Loucy (cell line): ENCODE measurements at regions not wholly inside any gene's neighbourhood (a gene's known extent, or its start where the extent isn't known, plus 50 kb on each side); places are given as distances from the start of the nearest gene placed in this dataset.

Experiments used
- H2AFZ ChIP-seq: fragments of 200-600 bp; sonication (generic); 2 replicates; pipeline ENCODE4 v1.6.0; 2016; ENCODE audit warnings: antibody characterized with exemption, mild to moderate bottlenecking, low read length, moderate library complexity
- H3F3A ChIP-seq: fragments of 200-600 bp; 2 replicates; pipeline ENCODE4 v1.6.0; 2016; ENCODE audit warnings: antibody characterized with exemption, low read depth, mild to moderate bottlenecking
- H3K27me3 ChIP-seq: fragments of 200-600 bp; sonication (generic); 2 replicates; pipeline ENCODE4 v1.6.1; 2014; ENCODE audit warnings: low read length, mild to moderate bottlenecking; ENCODE audit not compliant: insufficient read depth, poor library complexity, severe bottlenecking
- H3K36me3 ChIP-seq: fragments of 200-600 bp; sonication (generic); 2 replicates; pipeline ENCODE4 v1.6.1; 2016; ENCODE audit warnings: low read length; ENCODE audit not compliant: insufficient read depth
- H3K4me1 ChIP-seq: fragments of 200-600 bp; sonication (generic); 2 replicates; pipeline ENCODE4 v1.5.1; 2014; ENCODE audit warnings: low read length, mild to moderate bottlenecking; ENCODE audit not compliant: insufficient read depth, poor library complexity, severe bottlenecking
- H3K4me2 ChIP-seq: fragments of 200-600 bp; sonication (generic); 2 replicates; pipeline ENCODE4 v1.6.0; 2014; ENCODE audit warnings: antibody characterized with exemption, low read length, low read depth, mild to moderate bottlenecking; ENCODE audit not compliant: poor library complexity, severe bottlenecking
- H3K4me3 ChIP-seq: fragments of 200-600 bp; sonication (generic); 2 replicates; pipeline ENCODE4 v1.5.1; 2014; ENCODE audit warnings: low read length, mild to moderate bottlenecking, mixed read lengths; ENCODE audit not compliant: poor library complexity, severe bottlenecking
- H3K79me2 ChIP-seq: fragments of 200-600 bp; sonication (generic); 2 replicates; pipeline ENCODE4 v1.6.1; 2014; ENCODE audit warnings: low read length; ENCODE audit not compliant: insufficient read depth
- H3K9ac ChIP-seq: fragments of 200-600 bp; sonication (generic); 2 replicates; pipeline ENCODE4 v1.6.0; 2014; ENCODE audit warnings: mild to moderate bottlenecking, low read depth, low read length, moderate library complexity; ENCODE audit not compliant: poor library complexity, severe bottlenecking
- H3K9me2 ChIP-seq: fragments of 200-600 bp; sonication (generic); replicated peaks from 2 replicates; pipeline ENCODE4 v1.6.1; 2016; ENCODE audit warnings: low read depth, low read length, mixed read lengths
- H3K9me3 ChIP-seq: fragments of 200-600 bp; sonication (generic); 2 replicates; pipeline ENCODE4 v1.6.1; 2014; ENCODE audit warnings: mild to moderate bottlenecking, antibody characterized with exemption, low read length, low read depth; ENCODE audit not compliant: insufficient read depth
- H4K20me1 ChIP-seq: fragments of 200-600 bp; sonication (generic); 2 replicates; pipeline ENCODE4 v1.6.0; 2014; ENCODE audit warnings: antibody characterized with exemption, low read length, mild to moderate bottlenecking; ENCODE audit not compliant: insufficient read depth, poor library complexity, severe bottlenecking
- EZH2phosphoT487 ChIP-seq: fragments of 200-600 bp; IDR thresholded peaks from 2 replicates; pipeline ENCODE4 v1.6.1; 2018; ENCODE audit warnings: antibody characterized with exemption, mild to moderate bottlenecking, moderate library complexity, borderline replicate concordance
- TF ChIP-seq, protein P1 (sequence below): fragments of 200-600 bp; sonication (generic); conservative IDR thresholded peaks from 2 replicates; pipeline ENCODE4 v1.5.1; 2014; ENCODE audit warnings: mild to moderate bottlenecking, antibody characterized with exemption, low read length

DNA sequence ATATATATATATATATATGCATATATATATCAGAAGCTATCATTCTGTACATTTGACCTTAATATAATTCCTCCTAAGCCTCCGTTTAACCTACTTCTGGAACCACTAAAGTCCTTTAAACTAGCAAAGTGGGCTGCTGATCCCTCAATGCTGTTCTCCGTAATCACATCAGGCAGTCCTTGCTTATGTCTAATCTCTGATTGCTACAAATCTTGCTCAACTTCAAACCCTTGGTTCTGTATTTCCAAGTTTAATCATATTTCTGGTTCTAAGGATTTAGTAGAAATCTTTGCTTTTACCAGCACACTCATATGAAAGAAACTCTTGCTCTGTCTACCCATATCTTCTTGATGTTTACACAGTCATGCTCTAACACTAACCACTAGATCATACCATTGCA lies 91.5 kb upstream of the GALNT13 start:
- no peak overlapping the region for H3K9ac ChIP-seq
- H3K9me2 ChIP-seq = no peaks in the 10 kb centered on the region
- no peaks in the 10 kb centered on the region for H3K79me2 ChIP-seq
- no peaks in the 10 kb centered on the region; the same call in 1 of the 2 replicates for H3K9me3 ChIP-seq
- no peaks in the 10 kb centered on the region for H3F3A ChIP-seq
- no peak overlapping the region for H3K4me2 ChIP-seq
- no peaks in the 10 kb centered on the region for H4K20me1 ChIP-seq
- TF ChIP-seq, protein P1, sequence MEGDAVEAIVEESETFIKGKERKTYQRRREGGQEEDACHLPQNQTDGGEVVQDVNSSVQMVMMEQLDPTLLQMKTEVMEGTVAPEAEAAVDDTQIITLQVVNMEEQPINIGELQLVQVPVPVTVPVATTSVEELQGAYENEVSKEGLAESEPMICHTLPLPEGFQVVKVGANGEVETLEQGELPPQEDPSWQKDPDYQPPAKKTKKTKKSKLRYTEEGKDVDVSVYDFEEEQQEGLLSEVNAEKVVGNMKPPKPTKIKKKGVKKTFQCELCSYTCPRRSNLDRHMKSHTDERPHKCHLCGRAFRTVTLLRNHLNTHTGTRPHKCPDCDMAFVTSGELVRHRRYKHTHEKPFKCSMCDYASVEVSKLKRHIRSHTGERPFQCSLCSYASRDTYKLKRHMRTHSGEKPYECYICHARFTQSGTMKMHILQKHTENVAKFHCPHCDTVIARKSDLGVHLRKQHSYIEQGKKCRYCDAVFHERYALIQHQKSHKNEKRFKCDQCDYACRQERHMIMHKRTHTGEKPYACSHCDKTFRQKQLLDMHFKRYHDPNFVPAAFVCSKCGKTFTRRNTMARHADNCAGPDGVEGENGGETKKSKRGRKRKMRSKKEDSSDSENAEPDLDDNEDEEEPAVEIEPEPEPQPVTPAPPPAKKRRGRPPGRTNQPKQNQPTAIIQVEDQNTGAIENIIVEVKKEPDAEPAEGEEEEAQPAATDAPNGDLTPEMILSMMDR = no peak
- no peak for TF ChIP-seq EZH2phosphoT487
- H3K36me3 ChIP-seq = no peaks in the 10 kb centered on the region
- H2AFZ ChIP-seq = no peak overlapping the region
- no peaks in the 10 kb centered on the region for H3K4me1 ChIP-seq
- H3K4me3 ChIP-seq = no peak overlapping the region
- no peaks in the 10 kb centered on the region for H3K27me3 ChIP-seq

DNA sequence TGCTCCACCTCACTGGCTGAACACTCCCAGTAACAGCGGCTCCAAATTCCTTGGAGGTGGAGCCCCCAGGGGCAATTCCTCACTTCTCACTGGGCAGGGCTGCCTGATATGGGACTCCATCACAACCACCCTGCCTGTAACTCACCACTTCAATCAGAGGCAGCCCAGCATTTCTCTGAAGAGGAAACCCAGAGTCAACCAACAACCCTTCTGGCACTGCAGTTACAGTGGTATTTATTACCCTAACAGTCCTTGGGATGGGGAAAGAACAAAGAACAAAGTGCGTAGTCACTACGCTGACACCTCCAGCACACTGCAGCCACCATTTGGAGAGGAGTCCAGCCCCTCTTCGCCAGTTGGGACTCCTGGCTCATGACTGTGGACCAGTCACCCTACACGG lies 85.7 kb upstream of the GALNT13 start:
- H3K4me3 ChIP-seq = no peak overlapping the region
- no peak overlapping the region for H3K4me2 ChIP-seq
- no peaks in the 10 kb centered on the region for H4K20me1 ChIP-seq
- no peak overlapping the region for H2AFZ ChIP-seq
- H3K9me2 ChIP-seq = no peaks in the 10 kb centered on the region
- no peak overlapping the region for H3K9ac ChIP-seq
- H3K36me3 ChIP-seq = no peaks in the 10 kb centered on the region
- H3K4me1 ChIP-seq = no peaks in the 10 kb centered on the region
- TF ChIP-seq, protein P1 = no peak
- no peak for TF ChIP-seq EZH2phosphoT487
- no peaks in the 10 kb centered on the region for H3K79me2 ChIP-seq
- H3F3A ChIP-seq = no peaks in the 10 kb centered on the region
- H3K9me3 ChIP-seq = no peaks in the 10 kb centered on the region; the same call in 1 of the 2 replicates
- no peaks in the 10 kb centered on the region for H3K27me3 ChIP-seq

DNA sequence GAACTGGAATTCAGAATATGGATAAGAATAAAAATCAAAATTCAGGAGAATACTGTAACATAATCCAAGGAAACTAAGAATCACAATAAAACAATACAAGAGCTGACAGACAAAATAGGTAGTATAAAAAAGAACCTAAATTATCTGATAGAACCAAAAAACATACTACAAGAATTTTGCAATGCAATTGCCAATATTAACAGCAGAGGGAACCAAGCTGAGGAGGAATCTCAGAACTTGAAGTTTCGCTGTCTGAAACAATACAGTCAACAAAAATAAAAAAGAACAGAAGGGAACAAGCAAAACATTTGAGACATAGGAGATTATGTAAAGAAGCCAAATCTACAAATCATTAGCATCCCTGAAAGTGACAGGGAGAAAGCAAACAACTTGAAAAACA lies 84.1 kb upstream of the GALNT13 start:
- Histone ChIP-seq H3K4me2 (no peak overlapping the region), H3K4me1 (no peaks in the 10 kb centered on the region), H3K27me3 (no peaks in the 10 kb centered on the region), H3K9ac (no peak overlapping the region), H4K20me1 (no peaks in the 10 kb centered on the region), H3K79me2 (no peaks in the 10 kb centered on the region), H3F3A (no peaks in the 10 kb centered on the region), H3K36me3 (no peaks in the 10 kb centered on the region), H3K9me3 (no peaks in the 10 kb centered on the region; the same call in 1 of the 2 replicates), H2AFZ (no peak overlapping the region), H3K4me3 (no peak overlapping the region), H3K9me2 (no peaks in the 10 kb centered on the region)
- TF ChIP-seq EZH2phosphoT487 = no peak
- TF ChIP-seq, protein P1 = no peak
